Frontal cortex (tissue), 3 donors: ENCODE measurements at regions not wholly inside any gene's neighbourhood (a gene's known extent, or its start where the extent isn't known, plus 50 kb on each side); places are given as distances from the start of the nearest gene placed in this dataset.

Experiments
- DNase-seq, 2 donors: peaks; one replicate each; pipeline ENCODE4 v3.0.0; 2012; ENCODE audit warnings: low spot score in 2 of 2
- FAIRE-seq: peaks from 2 replicates; lab custom pipeline; 2012; peaks lifted over from hg19 to GRCh38; lab: Jason Lieb, UNC
- donor health status: control.
- donor health status: control.
- donor health status: control.

DNA sequence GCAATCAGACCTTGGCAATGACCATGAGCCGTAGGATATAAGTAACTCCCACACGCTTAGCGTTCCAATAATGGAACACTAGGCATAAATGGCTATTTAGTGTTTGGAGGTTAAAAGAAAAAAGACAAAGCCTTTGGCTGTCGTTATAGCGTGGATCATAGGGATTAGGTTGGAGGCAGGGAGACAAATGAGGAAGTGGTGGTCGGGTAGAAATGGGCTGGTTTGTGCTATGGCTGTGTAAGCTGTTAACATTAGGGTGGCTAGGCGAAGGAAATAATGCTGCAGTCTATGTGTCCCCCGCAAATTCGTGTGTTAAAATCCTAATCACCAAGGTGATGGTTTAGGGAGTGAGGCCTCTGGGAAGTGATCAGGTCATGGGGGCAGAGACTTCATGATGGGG is 120.4 kb upstream of the IRX6 start:
- no peak for FAIRE-seq

DNA sequence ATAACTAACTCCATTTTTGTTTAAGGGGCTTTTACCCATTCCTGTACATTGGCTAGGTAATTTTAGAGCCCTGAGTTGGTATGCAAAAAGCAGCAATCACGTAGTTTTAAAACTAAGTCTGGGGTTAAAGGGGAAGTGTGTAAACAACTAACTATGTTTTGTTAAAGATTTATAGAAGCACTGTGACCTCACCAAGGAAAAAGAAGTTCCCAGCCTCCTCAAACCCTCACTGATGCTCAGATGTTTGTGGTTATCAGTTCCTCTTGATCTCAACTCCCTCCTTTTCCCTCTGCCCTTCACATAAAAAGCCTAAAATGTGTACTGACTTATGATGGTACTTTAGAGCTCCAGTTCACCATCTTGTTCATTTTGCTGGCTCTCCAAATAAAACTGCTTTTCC is 119.9 kb upstream of the IRX6 start:
- FAIRE-seq (no peak), DNase-seq (no peak)

More for the DNA sequence above, 120.4 kb upstream of the IRX6 start:
- no peak for DNase-seq

DNA sequence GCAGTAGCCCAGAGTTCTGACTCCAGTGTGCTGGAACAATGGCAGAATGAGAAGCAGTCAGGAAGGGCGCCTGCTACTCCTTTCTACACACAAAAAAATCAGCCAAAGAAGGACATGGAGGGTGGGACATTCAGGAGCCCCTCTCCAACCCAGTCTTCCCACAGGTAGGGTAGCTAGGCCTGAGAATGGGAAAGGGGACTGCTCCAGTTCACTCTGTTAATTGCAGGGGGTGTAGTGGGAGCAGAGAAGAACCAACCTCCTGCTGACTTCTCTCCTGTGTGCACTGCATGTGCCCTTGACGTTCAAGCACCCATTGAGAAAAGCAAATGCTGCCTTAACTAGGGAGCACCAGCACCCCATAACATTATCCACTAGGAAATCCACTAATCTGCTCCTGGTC is 119.1 kb upstream of the IRX6 start:
- no peak for FAIRE-seq
- DNase-seq, result no peak

DNA sequence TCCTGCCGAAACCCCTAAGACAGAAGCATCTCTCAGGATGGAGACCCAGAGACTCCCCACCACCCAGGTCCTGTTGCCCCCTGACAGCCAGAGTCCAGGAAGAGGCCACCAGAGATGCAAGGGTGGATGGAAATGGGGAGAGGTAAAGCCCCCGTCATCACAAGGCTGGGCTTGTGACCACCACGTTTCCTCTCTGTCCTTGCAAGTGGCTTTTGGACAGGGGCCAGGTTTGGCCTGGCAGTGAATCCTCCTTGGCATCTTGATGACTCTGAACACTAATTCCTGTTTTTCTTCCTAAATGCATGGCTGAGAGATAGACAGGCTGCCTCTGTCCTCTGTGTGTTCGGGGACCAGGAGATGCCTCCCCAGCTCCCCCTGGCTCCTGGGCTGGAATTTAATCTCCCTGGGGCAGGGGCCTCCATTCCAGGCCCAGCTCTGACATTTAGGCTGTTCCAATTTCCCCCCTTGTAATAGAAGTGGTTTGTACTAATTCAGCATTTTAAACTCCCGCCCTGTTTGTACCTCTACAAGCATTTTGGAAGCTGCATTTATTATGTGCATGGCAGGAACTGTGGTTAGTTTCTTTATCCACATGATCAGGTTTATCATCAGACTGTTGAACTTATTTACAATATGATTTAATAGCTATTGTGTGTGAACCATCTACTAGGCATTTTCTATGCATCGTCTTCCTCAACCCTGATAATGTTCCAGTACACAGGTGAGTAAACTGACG is 116.1 kb upstream of the IRX6 start:
- FAIRE-seq (no peak), DNase-seq (no peak)

DNA sequence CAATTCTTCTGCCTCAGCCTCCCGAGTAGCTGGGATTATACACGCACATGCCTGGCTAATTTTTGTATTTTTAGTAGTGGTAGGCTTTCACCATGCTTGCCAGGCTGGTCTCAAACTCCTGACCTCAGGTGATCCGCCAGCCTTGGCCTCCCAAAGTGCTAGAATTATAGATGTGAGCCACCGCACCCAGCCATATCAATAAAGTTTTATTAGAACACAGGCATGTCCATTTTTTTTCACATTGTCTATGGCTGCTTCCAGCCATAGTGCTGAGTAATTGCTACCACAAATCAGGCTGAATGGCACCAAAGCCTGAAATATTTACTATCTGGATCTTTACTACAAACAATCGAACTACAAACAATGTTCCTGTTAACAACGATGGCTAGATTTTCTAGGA is 114.4 kb upstream of the IRX6 start:
- DNase-seq, result no peak
- no peak for FAIRE-seq

DNA sequence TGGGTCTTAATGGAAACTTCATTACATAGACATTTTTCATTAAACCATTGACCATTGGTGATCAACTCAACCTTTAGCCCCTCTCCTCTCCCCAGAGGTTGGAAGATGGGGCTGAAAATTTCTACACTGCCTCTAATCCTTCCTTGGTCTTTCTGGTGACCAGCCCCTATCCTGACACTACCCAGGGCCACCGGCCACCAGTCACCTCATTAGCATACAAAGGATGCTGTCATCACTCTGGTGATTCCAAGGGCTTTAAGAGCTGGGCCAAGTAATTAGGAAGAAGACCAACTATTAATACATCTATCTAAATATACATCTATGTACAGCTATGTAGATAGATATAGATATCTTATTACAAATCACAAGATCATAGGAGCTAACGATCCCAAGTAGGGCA is 111.2 kb upstream of the IRX6 start:
- no peak for FAIRE-seq
- DNase-seq, result no peak

DNA sequence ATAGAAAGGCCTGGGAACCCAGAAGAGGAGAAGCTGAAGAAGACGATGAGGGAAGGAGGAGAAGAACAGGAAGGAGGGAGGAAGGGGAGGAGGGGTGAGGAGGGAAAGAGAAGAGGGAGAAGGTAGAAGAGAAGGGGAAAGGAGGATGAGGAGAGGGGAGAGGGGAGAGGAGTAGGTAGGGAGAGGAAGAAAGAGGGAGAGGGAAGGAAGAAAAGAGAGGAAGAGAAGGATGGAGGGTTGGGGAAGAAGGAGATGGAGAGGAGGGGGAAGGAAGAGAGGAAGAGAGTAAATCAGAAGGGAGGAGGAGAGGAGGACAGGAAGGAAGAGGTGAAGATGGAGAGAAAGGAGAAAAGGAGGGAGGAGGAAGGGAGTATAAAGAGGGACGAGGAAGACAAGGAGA is 109.6 kb upstream of the IRX6 start:
- FAIRE-seq, result no peak
- DNase-seq, result no peak

DNA sequence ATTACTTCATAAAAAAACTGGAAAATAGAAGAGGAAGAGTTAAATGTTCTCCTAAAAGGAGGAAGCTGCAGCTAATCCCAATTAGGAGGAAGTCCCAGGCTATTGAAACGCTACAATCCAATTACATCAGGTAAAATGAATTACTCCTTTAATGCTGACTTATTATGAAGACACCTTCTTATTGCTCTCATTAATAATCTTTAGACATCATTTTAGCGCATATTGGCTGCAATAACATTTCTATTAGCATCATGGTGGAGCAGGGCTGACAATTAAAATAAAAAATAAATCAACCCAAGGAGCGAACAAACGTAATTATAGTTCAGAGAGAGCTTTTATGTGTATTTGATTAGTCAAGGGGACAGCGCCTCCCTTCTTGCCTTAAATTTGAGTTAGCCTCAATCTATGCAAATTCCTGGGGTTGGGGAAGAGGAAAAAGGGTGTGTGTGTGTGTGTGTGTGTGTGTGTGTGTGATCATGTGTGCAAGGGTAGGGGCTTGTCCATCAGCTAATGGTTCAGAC is 109.0 kb upstream of the IRX6 start:
- FAIRE-seq (no peak), DNase-seq (no peak)

DNA sequence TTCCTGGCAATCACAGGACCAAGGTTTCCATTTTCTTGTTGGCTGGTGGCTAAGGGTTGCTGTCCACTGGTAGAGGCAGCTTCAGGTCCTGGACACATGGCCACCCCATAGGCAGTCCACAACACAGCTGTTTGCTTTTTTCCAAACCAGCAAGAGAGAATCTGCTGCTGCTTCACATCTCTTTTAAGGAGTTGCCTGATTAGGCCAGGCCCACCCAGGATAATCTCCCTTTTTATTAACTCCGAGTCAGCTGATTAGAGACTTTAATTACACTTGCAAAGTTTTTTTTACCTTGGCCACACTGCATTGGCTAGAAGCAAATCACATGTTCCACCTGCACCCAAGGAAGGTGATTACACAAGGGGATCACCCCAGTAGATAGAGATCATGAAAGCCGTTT is 106.6 kb upstream of the IRX6 start:
- FAIRE-seq, result no peak
- no peak for DNase-seq

DNA sequence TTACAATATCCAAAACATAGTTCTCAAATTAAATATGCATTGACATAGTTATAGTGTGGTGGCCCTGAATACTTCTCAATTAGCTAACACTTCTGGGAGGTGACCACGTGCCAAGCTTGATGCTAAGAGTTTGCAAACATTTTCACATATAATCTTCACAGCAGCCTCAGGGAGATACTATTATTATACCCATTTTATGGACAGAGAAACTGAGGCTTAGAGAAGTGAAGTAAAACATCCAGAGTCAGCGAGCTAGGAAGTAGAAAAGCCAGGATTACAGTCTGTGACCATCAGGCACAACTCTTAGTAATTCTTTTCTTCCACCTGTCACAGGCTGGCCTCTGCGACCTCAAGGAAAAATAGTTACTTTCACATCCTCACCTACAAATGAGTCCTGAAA is 102.2 kb upstream of the IRX6 start:
- FAIRE-seq, result no peak
- no peak for DNase-seq

DNA sequence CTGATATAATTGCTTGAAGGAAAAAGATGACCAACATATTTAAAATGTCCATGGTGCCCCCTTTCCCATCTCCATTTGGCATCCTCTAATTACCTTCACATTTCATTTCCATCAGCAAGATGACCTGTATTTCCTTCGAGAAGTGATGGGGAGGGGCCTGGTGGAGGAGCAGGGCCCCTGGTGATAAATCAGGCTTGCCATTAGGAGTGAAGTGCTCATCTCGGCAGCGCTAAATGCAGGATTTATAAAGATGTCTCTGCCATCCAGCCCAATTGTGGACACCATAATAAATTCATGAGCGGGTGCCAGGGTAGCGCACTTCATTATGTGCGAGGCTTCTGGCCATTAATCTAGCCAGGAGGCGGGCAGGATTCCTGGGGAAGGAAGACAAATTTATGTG is 101.5 kb upstream of the IRX6 start:
- DNase-seq, result no peak

DNA sequence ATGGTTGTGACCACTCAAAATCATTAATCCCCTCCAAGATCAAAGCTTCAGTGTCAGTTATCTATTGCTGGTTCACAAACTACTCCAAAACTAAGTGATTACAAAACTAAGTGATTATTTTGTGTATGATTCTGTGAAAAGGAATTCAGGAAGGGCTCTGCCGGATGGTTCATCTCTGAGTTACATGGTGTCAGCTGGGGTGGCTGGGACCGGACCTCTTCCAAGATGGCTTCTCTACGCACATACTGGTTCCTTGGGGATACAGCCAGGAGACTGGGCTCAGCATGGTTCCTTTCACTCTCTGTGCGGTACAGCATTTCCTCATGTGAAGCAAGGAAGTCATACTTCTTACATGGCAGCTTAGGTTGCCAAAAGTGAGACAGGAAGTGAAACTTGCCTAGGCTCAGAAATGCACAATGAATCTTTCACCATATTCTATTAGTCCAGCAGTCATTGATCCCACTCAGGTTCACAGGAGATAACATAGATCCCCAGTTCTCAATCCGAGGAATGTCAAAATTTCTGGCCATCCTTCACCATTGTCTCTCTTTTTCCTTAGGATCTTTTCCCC is 97.9 kb upstream of the IRX6 start:
- no peak for DNase-seq
- FAIRE-seq, result no peak

More for the DNA sequence above, 101.5 kb upstream of the IRX6 start:
- no peak for FAIRE-seq

DNA sequence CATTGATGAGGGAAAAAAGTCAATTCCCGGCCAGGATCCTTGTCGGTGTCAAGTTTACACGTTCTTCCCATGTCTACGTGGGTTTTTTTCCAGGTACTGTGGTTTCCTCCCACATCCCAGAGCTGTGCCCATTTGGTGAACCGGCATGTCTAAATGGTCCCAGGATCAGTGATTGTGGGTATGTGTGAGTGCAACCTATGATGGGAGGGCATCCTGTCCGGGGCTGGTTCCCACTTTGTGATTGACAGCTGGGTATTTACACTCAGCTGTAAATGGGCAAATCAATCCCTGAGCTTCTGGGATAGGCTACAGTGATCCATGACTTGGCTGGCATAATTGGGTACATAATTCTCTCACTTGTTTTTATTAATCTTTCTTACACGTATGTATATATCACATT is 91.2 kb upstream of the IRX6 start:
- no peak for DNase-seq
- no peak for FAIRE-seq

DNA sequence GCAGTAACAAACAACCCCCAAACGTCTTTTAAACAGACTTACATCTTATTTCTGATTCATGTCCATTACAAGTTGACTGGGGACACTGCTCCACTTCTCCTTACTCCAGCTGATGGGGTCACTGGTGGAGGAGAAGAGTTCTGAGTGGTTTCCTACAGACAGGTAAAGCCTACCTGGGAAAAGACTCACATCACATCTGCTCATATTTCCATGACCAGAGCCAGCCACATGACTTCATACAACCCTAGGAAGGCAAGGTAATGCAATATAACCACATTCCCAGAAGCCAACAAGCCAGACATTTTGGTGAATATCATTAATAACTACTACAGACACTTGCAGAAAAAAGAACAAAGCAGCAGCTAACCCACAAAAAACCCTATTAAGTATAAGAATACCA is 90.5 kb upstream of the IRX6 start:
- FAIRE-seq, result no peak

DNA sequence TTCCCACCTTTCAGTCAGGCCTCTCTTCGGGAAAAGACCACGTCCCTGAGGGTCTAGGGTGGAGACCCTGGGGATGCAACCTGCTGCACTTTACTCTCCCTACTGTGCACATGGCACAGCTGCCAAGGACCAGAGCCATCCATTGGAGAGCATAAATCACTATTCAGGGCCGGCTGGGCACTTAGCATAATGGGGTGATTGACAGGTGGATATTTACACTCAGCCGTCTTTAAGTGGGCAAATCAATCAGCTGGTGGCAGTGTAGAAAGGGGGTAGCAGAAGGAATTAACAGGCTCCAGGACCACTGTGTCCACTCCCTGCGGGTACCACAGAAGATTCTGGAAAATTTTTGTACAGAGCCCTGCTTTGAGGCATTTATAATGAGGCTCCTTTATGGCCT is 87.3 kb upstream of the IRX6 start:
- no peak for FAIRE-seq
- DNase-seq, result no peak

More for the DNA sequence above, 90.5 kb upstream of the IRX6 start:
- no peak for DNase-seq

DNA sequence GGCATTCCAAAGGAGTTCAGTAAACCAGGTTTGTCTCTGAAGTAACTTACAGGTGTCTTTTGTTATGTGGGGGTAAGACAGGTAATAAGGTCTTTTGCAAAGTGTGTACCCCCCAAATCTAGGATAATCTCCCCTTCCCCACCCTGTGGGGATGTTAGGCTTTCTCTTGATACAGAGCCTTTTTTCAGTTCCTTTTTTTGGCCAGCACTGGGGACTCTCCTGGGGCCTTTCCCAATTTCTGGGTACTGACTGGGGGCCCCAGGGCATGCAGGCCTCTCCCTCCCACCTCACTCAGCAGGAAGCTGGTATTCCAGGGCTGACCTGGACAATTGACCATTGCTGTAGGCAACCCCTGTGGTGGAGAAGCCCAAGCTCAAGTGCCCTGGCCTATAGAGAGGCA is 84.3 kb upstream of the IRX6 start:
- FAIRE-seq, result no peak
- DNase-seq, result no peak

DNA sequence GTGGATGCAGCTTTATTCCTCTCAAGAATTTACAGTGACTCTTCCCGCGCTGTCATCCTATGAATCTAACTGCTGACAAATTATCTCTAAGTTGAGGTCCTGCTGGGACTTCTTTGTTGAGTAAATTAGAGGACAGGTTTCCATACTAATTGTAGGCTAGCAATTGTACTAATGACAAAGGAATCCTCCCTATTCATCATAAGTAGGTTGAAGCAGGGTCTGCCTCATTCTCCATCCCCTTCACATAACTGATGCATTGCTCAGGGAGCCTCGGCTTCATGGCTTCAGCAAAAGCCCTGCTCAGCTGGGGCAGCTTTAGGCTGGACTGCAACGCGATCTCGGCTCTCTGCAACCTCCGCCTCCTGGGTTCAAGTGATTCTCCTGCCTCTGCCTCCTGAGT is 83.1 kb upstream of the IRX6 start:
- no peak for DNase-seq
- no peak for FAIRE-seq

DNA sequence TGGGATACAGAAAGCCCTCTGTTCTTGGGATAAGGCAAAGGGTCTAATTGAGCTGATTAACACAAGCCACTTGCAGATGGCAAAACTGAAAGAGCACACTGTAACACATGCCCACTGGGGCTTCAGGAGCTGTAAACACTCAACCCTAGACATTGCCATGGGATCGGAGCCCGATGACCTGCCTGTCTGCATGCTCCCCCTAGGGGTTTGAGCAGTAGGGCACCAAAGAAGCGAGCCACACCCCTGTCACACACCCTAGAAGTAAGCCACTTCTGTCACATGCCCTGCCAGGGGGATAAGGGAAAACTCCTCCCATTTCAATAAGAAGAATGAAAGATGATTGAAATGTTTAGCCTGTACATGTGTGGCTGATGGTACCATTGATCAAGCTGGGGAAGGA is 81.3 kb upstream of the IRX6 start:
- DNase-seq (no peak), FAIRE-seq (no peak)

DNA sequence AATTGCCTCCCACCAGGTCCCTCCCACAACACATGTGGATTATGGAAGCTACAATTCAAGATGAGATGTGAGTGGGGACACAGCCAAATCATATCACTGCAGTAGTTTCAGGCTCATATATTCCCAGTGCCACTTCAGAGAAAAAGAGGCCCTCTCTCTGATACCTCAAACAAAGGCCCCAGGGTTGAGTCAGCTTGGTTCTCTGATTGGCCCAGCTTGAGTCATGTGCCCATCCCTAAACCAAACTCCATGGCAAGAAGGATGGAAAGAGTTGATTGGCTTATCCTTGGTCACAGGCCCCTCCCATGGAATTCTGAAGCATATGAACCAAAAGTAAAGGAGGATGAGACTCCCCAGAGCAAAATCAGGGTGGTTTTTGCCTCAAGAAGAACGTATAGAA is 75.9 kb upstream of the IRX6 start:
- FAIRE-seq (no peak), DNase-seq (no peak)

DNA sequence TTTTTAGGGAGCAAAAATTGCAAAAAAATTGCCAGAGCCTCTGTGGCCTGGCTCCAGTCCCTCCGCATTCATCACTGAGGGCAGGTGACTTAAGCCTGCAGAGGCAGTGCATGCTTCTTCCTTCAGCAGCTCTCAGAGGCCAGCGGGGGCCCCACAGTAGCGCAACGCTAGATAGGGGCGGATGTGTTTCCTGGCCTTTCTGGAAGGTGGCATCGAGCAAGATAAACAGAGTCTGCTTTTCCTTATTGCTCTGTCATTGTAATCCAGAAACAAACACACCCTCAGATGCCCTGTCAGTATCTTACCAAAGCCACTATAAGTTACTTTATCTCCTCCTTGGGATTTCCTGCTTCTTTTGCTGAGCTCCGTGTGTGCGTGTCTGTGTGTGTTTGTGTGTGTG is 75.5 kb upstream of the IRX6 start:
- DNase-seq (no peak), FAIRE-seq (no peak)

DNA sequence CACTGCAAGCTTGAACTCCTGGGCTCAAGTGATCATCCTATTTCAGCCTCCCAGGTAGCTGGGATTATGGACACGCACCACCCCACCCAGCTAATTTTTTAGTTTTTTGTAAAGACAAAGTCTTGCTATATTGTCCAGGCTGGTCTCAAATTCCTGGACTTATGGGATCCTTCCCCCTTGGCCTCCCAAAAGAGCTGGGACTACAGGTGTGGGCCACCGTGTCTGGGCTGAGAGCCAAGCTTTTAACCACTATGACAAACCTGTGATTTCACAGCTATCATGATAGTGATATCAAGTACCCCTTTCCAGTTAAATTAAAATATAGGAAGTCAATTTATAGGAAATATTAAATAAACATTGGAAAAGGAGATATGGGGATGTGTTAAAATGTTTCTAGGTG is 74.6 kb upstream of the IRX6 start:
- no peak for FAIRE-seq
- no peak for DNase-seq

DNA sequence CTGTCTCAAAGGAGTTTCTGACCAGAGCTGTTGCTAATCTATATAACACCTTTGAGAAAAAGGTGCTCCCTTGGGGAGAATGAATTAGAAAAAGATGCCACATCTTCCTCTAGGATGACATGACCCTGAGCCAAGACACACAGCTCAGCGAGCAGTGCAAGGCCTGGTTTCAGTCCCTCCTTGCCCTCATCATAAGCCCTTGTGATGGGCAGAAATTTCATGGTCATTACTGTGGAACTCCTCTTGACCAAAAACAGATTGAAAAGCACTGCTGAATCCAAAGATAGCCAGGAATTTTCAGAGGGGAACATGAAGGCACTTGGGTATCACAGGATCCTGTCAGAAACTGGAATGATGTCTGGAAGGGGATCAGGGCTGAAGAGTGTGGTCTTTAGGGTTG is 74.1 kb upstream of the IRX6 start:
- DNase-seq (no peak), FAIRE-seq (no peak)
